ENCODE measurements at regions not wholly inside any gene's neighbourhood (a gene's known extent, or its start where the extent isn't known, plus 50 kb on each side); places are given as distances from the start of the nearest gene placed in this dataset.
"Not testable (repeated sequence)": the region's sequence is repeated elsewhere in the genome, so short reads cannot be mapped to it uniquely, and the experiment has no call there.

GRCh38 chr3:137588871-137589270, 175.2 kb upstream of the SOX14 start:
- TF ChIP-seq, protein P1, sequence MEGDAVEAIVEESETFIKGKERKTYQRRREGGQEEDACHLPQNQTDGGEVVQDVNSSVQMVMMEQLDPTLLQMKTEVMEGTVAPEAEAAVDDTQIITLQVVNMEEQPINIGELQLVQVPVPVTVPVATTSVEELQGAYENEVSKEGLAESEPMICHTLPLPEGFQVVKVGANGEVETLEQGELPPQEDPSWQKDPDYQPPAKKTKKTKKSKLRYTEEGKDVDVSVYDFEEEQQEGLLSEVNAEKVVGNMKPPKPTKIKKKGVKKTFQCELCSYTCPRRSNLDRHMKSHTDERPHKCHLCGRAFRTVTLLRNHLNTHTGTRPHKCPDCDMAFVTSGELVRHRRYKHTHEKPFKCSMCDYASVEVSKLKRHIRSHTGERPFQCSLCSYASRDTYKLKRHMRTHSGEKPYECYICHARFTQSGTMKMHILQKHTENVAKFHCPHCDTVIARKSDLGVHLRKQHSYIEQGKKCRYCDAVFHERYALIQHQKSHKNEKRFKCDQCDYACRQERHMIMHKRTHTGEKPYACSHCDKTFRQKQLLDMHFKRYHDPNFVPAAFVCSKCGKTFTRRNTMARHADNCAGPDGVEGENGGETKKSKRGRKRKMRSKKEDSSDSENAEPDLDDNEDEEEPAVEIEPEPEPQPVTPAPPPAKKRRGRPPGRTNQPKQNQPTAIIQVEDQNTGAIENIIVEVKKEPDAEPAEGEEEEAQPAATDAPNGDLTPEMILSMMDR (IDR thresholded peaks at IDR 0.05), result no peak
- TF ChIP-seq POLR2A (IDR thresholded peaks at IDR 0.05), result no peak
- H3K4me1 ChIP-seq, result no peaks in the 10 kb centered on the region
- no peak for ATAC-seq
- no peak for DNase-seq
- H3K27me3 ChIP-seq, result peaks cover 0 to 3% (median 0%) of the 10 kb centered on the region in 9 donors
- WGBS, 4 donors, result 74 to 79% (median 75%) methylated on average over 6 of the region's 6 CpGs
- H3K27ac ChIP-seq, result no peak overlapping the region
- intact Hi-C loops (cut with DNase I), result no loop called here
- H3K36me3 ChIP-seq, result no peaks in the 10 kb centered on the region
- H3K4me3 ChIP-seq, result no peak overlapping the region
- H3K9me3 ChIP-seq, result no peaks in the 10 kb centered on the region

- H3K9me3 ChIP-seq; DNase-seq; H3K36me3 ChIP-seq; ATAC-seq; H3K4me3 ChIP-seq; H3K4me1 ChIP-seq; intact Hi-C loops (cut with DNase I); H3K27ac ChIP-seq; H3K27me3 ChIP-seq: not testable (repeated sequence)
- WGBS, 4 donors, result 69 to 83% (median 77%) methylated on average over 3 to 4 of the region's 4 CpGs
Measured at GRCh38 chr3:137595415-137595814, 168.7 kb upstream of the SOX14 start.

DNA sequence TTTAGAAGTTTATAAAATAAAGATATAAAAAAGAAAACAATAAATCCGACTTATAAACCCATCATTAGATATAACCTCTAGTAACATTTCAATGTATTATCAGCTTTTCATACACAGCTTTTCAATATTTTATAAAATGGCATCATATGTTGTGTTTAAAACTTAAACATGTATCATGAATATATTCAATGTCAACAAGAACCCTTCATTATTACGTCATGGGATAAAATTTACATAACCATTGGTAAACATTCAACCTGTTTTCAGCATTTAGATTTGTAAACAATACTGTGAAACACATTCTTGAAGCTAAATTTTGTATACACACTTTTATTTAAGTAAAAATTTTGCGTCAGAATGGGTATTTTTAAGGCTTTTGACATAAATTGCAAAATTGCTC, 153.4 kb upstream of the SOX14 start:
- Histone ChIP-seq H3K27me3 (no peaks in the 10 kb centered on the region), H3K27ac (no peak overlapping the region), H3K9me3 (peaks cover 0 to 2% (median 0%) of the 10 kb centered on the region in 12 donors), H3K4me1 (no peaks in the 10 kb centered on the region), H3K4me3 (no peak overlapping the region), H3K36me3 (no peaks in the 10 kb centered on the region)
- WGBS, 4 donors, result 84 to 90% (median 85%) methylated on average over 3 of the region's 3 CpGs
- DNase-seq (no peak), ATAC-seq (no peak)
- intact Hi-C loops (cut with DNase I), result no loop called here
- TF ChIP-seq POLR2A (IDR thresholded peaks at IDR 0.05), result no peak
- TF ChIP-seq, protein P1 (IDR thresholded peaks at IDR 0.05), result no peak

- H3K4me1 ChIP-seq, result no peaks in the 10 kb centered on the region
- TF ChIP-seq, protein P1 (IDR thresholded peaks at IDR 0.05), result no peak
- no peak for TF ChIP-seq POLR2A (IDR thresholded peaks at IDR 0.05)
- no peak overlapping the region for H3K27ac ChIP-seq
- DNase-seq (no peak), ATAC-seq (no peak)
- 4 to 17% (median 14%) methylated on average over 3 of the region's 3 CpGs for WGBS, 4 donors
- H3K36me3 ChIP-seq, result no peaks in the 10 kb centered on the region
- intact Hi-C loops (cut with DNase I), result no loop called here
- no peaks in the 10 kb centered on the region for H3K27me3 ChIP-seq
- H3K9me3 ChIP-seq, result peaks cover 0 to 2% (median 0%) of the 10 kb centered on the region in 12 donors
- H3K4me3 ChIP-seq, result no peak overlapping the region
Measured at GRCh38 chr3:137612291-137612690, 151.8 kb upstream of the SOX14 start.

- Histone ChIP-seq H3K36me3 (no peaks in the 10 kb centered on the region), H3K9me3 (peaks cover 0 to 8% (median 0%) of the 10 kb centered on the region in 12 donors), H3K4me1 (no peaks in the 10 kb centered on the region), H3K4me3 (no peak overlapping the region), H3K27me3 (no peaks in the 10 kb centered on the region), H3K27ac (no peak overlapping the region)
- intact Hi-C loops (cut with DNase I), result no loop called here
- WGBS, 4 donors, result 58 to 67% (median 62%) methylated on average over 10 of the region's 10 CpGs
- ATAC-seq (no peak), DNase-seq (no peak)
- TF ChIP-seq, protein P1 (IDR thresholded peaks at IDR 0.05), result no peak
- TF ChIP-seq POLR2A (IDR thresholded peaks at IDR 0.05), result no peak
Measured at GRCh38 chr3:137615659-137616418, 148.3 kb upstream of the SOX14 start.
